ENCODE measurements at regions not wholly inside any gene's neighbourhood (a gene's known extent, or its start where the extent isn't known, plus 50 kb on each side); places are given as distances from the start of the nearest gene placed in this dataset.

DNA sequence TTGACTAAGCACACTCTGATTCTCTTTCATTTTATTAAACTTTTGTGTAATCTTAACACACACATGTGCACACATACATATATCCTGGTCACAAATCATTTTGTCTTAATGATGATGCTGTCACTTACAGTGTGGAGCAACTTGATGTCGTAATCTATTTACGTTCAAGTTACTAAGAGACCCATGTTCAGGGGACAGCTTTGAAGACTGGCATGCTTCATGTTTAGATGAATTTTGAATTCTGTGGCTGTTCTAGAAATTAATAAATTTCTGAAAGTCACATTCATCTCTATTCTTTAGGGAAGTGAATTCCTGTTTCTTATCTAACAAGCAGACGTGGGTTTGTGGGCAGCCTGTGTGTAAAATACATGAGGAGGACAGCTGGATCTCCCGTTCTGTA lies 1637.8 kb downstream of the PLA2G4A start:
- H3K9me3 Mint-ChIP-seq: peaks cover 7% of the 10 kb centered on the region
- H3K4me1 Mint-ChIP-seq (ENCODE audit: low read depth): no peaks in the 10 kb centered on the region
- CTCF ChIA-PET: no interaction called here
- Histone ChIP-seq H3K4me1 (ENCODE audit: insufficient read depth, low read length) (no peaks in the 10 kb centered on the region), H3K27ac (ENCODE audit: low read depth in 1 of 2, low read length in 2 of 2) (no peak overlapping the region), H3K36me3 (ENCODE audit: insufficient read depth, low read length) (no peaks in the 10 kb centered on the region), H3K27me3 (ENCODE audit: control insufficient read depth in 1 of 2, insufficient read depth in 2 of 2, low read length in 2 of 2) (no peaks in the 10 kb centered on the region), H3K9me3 (ENCODE audit: control insufficient read depth in 1 of 2, insufficient read depth in 1 of 2, low read length in 2 of 2) (no peaks in the 10 kb centered on the region), H3K4me3 (ENCODE audit: low read length) (no peak overlapping the region)
- TF ChIP-seq, protein P1, sequence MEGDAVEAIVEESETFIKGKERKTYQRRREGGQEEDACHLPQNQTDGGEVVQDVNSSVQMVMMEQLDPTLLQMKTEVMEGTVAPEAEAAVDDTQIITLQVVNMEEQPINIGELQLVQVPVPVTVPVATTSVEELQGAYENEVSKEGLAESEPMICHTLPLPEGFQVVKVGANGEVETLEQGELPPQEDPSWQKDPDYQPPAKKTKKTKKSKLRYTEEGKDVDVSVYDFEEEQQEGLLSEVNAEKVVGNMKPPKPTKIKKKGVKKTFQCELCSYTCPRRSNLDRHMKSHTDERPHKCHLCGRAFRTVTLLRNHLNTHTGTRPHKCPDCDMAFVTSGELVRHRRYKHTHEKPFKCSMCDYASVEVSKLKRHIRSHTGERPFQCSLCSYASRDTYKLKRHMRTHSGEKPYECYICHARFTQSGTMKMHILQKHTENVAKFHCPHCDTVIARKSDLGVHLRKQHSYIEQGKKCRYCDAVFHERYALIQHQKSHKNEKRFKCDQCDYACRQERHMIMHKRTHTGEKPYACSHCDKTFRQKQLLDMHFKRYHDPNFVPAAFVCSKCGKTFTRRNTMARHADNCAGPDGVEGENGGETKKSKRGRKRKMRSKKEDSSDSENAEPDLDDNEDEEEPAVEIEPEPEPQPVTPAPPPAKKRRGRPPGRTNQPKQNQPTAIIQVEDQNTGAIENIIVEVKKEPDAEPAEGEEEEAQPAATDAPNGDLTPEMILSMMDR (IDR thresholded peaks at IDR 0.05): no peak
- no peaks in the 10 kb centered on the region for H3K36me3 Mint-ChIP-seq (ENCODE audit: low read depth)
- no peak overlapping the region for H3K4me3 Mint-ChIP-seq
- intact Hi-C loops (cut with DNase I, micrococcal nuclease): no loop called here
- H3K27me3 Mint-ChIP-seq: no peaks in the 10 kb centered on the region
- no peak for ATAC-seq (ENCODE audit: poor library complexity)
- H3K27ac Mint-ChIP-seq: no peak overlapping the region
- POLR2A ChIA-PET: no interaction called here
- DNase-seq: no peak

DNA sequence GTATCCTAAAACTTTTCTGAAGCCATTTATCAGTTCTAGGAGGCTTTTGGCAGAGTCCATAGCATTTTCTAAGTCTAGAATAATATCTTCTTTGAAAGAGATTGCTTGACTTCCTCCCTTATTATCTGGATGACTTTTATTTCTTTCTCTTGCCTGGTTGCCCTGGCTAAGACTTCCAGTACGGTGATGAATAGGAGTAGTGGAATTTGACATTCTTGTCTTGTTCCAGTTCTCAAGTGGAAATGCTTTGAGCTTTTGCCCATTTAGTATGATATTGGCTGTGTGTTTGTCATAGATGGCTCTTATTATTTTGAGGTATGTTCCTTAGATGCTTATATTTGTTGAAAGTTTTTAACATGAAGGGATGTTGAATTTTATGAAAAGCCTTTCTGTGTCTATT lies 1647.9 kb downstream of the PLA2G4A start:
- no peak for DNase-seq
- ATAC-seq (ENCODE audit: poor library complexity): no peak
- peaks cover 15% of the 10 kb centered on the region for H3K9me3 Mint-ChIP-seq
- Histone ChIP-seq H3K27ac (ENCODE audit: low read depth in 1 of 2, low read length in 2 of 2) (no peak overlapping the region), H3K27me3 (ENCODE audit: control insufficient read depth in 1 of 2, insufficient read depth in 2 of 2, low read length in 2 of 2) (no peaks in the 10 kb centered on the region), H3K36me3 (ENCODE audit: insufficient read depth, low read length) (no peaks in the 10 kb centered on the region), H3K9me3 (ENCODE audit: control insufficient read depth in 1 of 2, insufficient read depth in 1 of 2, low read length in 2 of 2) (peaks cover 0 to 4% of the 10 kb centered on the region in 2 experiments), H3K4me3 (ENCODE audit: low read length) (no peak overlapping the region), H3K4me1 (ENCODE audit: insufficient read depth, low read length) (no peaks in the 10 kb centered on the region)
- H3K4me1 Mint-ChIP-seq (ENCODE audit: low read depth): no peaks in the 10 kb centered on the region
- intact Hi-C loops (cut with DNase I, micrococcal nuclease): no loop called here
- H3K27me3 Mint-ChIP-seq: no peaks in the 10 kb centered on the region
- H3K4me3 Mint-ChIP-seq: no peak overlapping the region
- ChIA-PET CTCF (no interaction called here), POLR2A (no interaction called here)
- TF ChIP-seq, protein P1 (IDR thresholded peaks at IDR 0.05): no peak
- no peaks in the 10 kb centered on the region for H3K36me3 Mint-ChIP-seq (ENCODE audit: low read depth)
- H3K27ac Mint-ChIP-seq: no peak overlapping the region

DNA sequence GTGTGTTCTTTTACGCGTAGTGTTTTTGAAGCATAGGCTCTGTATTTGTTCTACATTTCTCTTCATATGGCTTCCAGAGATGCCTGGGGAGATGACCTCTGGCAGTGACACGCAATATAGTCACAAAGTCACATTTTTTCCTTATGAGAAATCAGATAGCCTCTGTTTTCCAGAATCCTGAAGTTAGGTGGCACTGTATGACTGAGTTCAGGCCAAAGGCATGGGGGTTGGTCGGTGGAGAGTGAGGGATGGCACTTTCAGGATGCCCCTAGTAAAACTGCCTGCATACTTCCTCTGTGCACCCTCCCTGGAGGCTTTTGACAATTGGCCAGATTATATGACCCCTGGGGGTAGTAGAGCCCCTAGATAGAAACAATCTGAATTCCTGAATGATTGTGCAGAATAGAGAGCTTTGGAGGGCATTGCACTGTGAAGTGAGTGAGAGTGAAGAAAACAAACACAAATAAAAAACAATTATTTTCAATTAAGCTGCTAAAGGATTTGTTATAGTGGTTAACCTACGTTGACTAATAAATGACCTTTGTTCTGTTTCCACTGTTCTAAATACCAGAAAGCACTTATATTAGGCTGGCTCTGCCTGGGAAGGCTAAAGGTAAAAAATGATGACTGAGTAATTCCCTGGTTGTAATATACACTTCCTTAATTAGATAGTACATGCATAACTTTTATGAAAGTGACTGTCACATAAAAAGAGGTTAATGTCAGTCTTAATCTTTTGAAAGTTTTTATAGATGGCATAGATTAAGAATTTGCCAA lies 1660.8 kb downstream of the PLA2G4A start:
- Histone ChIP-seq H3K36me3 (ENCODE audit: insufficient read depth, low read length) (no peaks in the 10 kb centered on the region), H3K27ac (ENCODE audit: low read depth in 1 of 2, low read length in 2 of 2) (no peak overlapping the region), H3K27me3 (ENCODE audit: control insufficient read depth in 1 of 2, insufficient read depth in 2 of 2, low read length in 2 of 2) (no peaks in the 10 kb centered on the region), H3K4me3 (ENCODE audit: low read length) (no peak overlapping the region), H3K9me3 (ENCODE audit: control insufficient read depth in 1 of 2, insufficient read depth in 1 of 2, low read length in 2 of 2) (no peaks in the 10 kb centered on the region), H3K4me1 (ENCODE audit: insufficient read depth, low read length) (no peaks in the 10 kb centered on the region)
- no peak overlapping the region for H3K4me3 Mint-ChIP-seq
- no peak overlapping the region for H3K27ac Mint-ChIP-seq
- intact Hi-C loops (cut with DNase I, micrococcal nuclease): no loop called here
- H3K36me3 Mint-ChIP-seq (ENCODE audit: low read depth): no peaks in the 10 kb centered on the region
- ChIA-PET CTCF (no interaction called here), POLR2A (no interaction called here)
- H3K27me3 Mint-ChIP-seq: no peaks in the 10 kb centered on the region
- no peaks in the 10 kb centered on the region for H3K4me1 Mint-ChIP-seq (ENCODE audit: low read depth)
- no peak for ATAC-seq (ENCODE audit: poor library complexity)
- TF ChIP-seq, protein P1 (IDR thresholded peaks at IDR 0.05): no peak
- DNase-seq: no peak
- H3K9me3 Mint-ChIP-seq: peaks cover 7% of the 10 kb centered on the region
